GM21423 (cell line): ENCODE measurements at regions not wholly inside any gene's neighbourhood (a gene's known extent, or its start where the extent isn't known, plus 50 kb on each side); places are given as distances from the start of the nearest gene placed in this dataset.

ENCODE experiments used
- ATAC-seq: cut with Tn5 transposase; IDR thresholded peaks from one replicate; pipeline ENCODE4 v1.9.1; 2021; ENCODE audit warnings: mild to moderate bottlenecking, moderate library complexity; ENCODE audit not compliant: unreplicated experiment

DNA sequence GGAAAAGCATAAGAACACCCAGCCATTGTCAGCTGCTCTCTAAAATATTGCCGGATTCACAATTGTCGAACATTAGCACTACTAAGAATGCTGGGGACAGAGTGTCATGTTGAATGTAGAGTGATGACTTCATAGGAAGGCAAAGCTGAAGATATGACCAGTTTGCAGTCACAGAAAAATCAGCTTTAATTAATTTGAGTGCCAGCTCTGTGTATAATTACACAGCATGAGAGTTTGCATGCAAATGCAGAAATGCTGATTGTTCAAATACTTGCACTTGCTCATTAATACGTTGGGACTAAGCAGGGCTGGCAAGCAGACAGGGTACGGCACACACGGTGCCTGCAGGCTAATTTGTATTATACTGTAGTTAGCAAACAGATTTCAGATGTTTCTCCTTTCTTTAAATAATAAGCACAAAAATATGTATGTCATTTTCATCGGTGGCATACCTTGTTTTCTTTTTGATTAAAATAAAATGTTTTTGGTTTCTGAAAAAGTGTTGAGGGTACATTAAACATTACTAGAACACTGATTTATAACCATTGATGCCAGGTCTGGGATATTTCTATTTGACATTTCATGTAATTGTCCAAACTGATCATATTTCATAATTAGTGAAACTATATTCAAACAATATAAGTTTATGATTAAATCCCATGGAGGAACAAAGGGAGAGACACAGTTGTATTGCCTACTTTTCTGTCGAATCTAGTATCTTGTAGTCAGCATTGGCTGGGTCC is 99.8 kb upstream of the ADGRL2 start:
- ATAC-seq = no peak

DNA sequence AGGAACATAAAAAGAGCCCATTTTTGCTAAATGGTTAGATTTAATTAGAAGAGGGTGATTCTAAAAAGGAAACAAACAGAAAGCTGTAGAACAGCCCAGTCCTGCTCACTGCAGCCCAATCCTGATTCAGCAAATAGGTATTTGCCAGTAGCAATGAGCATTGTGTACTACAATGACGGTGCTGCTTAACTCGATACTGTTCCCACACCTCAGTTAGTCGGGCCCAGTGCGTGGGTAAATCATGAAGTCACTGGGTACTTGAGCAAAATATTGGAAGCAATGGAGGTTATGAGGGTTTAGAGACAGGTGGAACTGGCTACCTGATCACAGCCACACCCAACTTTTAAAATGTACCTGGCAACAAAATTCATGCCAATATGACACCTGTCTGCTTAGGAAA is 101.5 kb upstream of the ADGRL2 start:
- no peak for ATAC-seq

DNA sequence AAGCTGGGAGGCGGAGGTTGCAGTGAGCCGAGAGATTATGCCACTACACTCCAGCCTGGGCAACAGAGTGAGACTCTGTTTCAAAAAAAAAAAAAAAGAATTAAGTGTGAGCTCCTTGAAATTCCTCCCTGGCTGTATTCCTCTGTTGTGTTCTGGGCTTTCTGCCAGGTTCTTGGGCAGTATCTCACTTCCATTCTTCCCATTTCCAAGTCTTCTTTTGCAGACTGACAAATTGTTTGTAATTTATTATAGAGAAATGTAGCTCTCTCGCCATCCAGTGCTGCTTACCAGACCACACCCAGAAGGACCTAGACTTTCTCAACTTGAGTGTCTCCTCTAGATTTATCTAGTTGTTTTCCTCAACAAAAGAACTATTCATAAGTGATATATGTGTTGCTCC is 105.0 kb upstream of the ADGRL2 start:
- no peak for ATAC-seq

GRCh38 chr1:81693316-81693715 is 107.4 kb upstream of the ADGRL2 start:
- ATAC-seq = no peak

GRCh38 chr1:81690676-81691453 is 109.9 kb upstream of the ADGRL2 start:
- no peak for ATAC-seq

- ATAC-seq = no peak
Measured at GRCh38 chr1:81689531-81689941, 111.2 kb upstream of the ADGRL2 start.

DNA sequence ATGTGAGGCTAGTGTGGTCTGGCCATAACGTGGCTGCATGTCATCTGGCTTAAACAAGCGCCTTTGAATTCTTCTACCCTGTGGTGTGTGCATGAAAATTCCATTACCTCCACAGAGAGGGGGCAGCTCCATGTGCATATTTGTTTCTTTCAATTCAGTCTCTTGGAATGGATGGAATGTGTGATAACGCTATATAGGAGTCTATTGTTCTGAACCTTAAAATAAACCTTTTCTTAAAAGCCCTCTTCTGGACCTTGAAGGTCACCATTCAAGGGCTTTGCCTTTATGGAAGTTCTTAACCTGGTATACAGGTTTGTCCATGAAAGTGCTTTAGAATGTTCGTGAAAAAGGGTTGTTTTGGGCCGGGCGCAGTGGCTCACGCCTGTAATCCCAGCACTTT is 118.2 kb upstream of the ADGRL2 start:
- no peak for ATAC-seq

- ATAC-seq = no peak
Measured at GRCh38 chr1:81681601-81682266, 119.0 kb upstream of the ADGRL2 start.

DNA sequence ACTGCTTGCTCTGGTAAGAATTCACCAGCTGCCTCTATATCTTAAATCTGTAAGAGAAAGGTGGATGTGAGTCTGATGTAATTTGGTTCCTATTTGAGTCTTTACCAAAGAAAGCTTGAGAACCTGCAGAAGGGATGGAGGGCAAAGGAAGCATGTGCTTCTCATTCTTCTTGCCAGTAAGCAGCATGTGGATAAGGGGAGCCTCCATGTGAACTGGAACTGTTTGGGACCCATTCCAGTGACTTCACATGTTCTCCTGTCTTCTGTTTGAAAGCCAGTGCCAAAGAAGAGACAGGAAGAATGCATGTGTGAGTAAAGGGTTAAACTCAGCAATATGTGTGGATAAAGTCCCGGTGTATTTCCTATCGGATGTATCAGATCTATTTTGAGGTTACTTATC is 119.6 kb upstream of the ADGRL2 start:
- ATAC-seq = no peak

GRCh38 chr1:81679942-81680341 is 120.8 kb upstream of the ADGRL2 start:
- ATAC-seq = no peak

GRCh38 chr1:81678779-81679178 is 122.0 kb upstream of the ADGRL2 start:
- no peak for ATAC-seq

GRCh38 chr1:81672766-81673165 is 128.0 kb upstream of the ADGRL2 start:
- no peak for ATAC-seq

GRCh38 chr1:81671038-81671437 is 129.7 kb upstream of the ADGRL2 start:
- ATAC-seq = no peak

DNA sequence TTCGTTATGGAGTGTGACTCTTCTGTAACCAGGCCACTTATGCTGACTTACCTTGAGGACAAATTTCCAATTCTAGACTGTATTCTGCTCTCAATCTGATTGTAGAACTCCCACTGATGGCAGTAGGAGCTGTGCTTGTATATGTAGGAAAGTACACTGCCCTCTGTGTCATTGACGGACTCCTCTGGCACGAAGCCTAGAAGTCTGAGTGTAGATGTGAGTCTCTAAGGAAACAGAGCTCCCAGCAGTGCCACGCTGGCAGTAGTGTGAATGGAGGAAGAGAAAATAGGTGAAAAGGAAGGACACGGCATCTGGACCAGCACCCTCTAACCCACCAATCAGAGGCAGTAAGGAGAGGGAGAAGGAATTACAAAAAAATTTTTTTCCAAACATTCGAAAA is 130.4 kb upstream of the ADGRL2 start:
- ATAC-seq = no peak

- no peak for ATAC-seq
Measured at GRCh38 chr1:81666586-81666985, 134.1 kb upstream of the ADGRL2 start.

- no peak for ATAC-seq
Measured at GRCh38 chr1:81664341-81664740, 136.4 kb upstream of the ADGRL2 start.

DNA sequence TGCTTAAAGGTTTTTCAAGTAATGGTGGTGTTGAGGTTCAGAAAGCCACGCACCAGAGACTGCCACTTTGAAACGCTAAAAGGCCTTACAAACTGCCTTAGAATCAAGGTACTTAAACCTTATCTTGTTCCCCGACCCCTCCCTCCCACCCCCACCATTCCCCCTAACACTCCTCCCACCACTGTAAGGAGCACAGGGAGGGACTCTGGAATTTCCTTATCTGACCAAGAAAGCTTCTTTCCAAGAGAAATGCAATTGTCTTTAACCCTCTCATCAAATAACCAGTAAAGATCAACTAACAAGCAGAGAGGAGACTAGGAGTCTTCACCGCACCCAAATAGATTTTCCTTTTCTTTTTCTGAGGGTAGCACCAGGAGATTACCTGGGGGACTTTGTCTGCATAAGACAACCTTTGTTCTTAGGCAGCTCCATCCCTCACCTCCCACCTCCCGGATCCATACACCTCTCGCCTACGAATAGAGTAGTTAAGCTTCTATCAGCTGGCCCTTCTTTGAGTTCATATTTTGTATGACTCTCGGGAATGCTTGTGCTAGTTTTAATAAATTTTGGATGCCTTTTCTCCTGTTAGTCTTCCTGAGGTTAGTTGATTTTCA is 137.7 kb upstream of the ADGRL2 start:
- ATAC-seq = no peak

DNA sequence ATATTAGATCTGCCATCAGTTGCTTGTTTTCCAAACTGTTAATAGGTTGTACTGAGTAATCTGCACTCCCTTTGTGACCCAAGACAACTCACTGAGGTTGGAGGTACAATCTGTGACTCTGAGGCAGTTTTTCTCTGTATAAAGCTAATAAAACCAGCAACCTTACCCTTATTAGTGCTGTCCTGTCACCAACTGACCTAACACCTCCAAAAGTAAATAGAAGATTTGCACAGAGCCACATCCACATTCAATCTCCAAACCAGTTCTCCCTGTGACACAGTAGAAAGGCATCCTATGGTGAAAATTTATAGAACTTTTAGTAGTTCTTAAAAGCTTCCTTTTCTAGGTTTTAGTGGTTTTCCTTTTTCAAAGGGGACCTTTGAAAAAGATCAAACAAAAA is 140.4 kb upstream of the ADGRL2 start:
- ATAC-seq = no peak

GRCh38 chr1:81654657-81655056 is 146.1 kb upstream of the ADGRL2 start:
- ATAC-seq = no peak

DNA sequence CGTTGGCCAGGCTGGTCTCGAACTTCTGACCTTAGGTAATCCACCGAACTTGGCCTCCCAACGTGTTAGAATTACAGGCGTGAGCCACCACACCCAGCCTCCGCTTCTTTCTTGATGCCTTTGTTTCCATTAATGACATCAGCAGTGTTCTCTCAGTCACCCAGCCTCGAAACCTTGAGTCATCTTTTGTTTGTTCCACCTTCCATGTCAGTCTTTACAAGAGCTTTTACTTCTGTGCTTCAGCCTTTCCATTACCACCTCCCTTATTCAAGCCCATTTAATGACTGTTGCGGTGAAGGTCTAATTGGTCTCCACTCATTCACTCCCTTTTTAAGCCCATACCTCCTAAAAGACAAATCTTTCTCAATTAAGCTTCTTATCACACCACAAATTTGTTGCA is 146.6 kb upstream of the ADGRL2 start:
- no peak for ATAC-seq

GRCh38 chr1:81650776-81651175 is 150.0 kb upstream of the ADGRL2 start:
- ATAC-seq = no peak

- ATAC-seq = no peak
Measured at GRCh38 chr1:81635816-81636215, 164.9 kb upstream of the ADGRL2 start.
